ENCODE measurements at regions not wholly inside any gene's neighbourhood (a gene's known extent, or its start where the extent isn't known, plus 50 kb on each side); places are given as distances from the start of the nearest gene placed in this dataset.

DNA sequence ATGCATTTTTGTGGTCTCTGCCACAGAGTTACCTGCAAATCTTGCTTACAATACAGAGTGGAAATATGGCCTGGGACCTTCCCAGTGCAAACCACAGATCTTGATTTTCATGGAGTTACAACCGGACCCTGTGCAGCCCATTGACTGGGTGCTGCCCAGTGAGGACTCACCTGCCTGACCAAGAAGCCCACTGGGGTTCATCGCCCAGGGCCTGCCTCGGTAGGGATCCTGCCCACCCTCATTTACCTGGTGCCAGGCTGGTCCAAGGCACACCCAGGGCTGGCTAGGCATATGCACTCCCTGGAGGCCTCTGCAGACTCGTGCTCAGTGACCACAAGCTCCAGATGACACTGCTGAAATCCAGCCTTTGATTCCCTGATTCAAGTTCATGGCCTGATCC lies 572.7 kb downstream of the NPHP4 start:
- H3K9ac ChIP-seq (ENCODE audit: low read length), result no peak overlapping the region
- ChIA-PET POLR2A (no interaction called here), RAD21 (ENCODE audit: low non-redundant PET in 1 of 2, low total read pairs in 2 of 2, uncharacterized antibody in 2 of 2, unreplicated experiment in 2 of 2) (no interaction called here), CTCF (no interaction called here)
- H3K4me2 ChIP-seq (ENCODE audit: low read length), result no peak overlapping the region
- no peak overlapping the region for H2AFZ ChIP-seq (ENCODE audit: low read depth, low read length, poor library complexity, severe bottlenecking)
- ATAC-seq (no peak), DNase-seq (ENCODE audit: low read depth, low spot score) (no peak)
- no peaks in the 10 kb centered on the region for H3K9me2 ChIP-seq (ENCODE audit: insufficient read depth)
- no peak overlapping the region for H3K27ac ChIP-seq (ENCODE audit: low read depth, low read length)
- H3K9me3 ChIP-seq (ENCODE audit: control insufficient read depth in 1 of 2, insufficient read depth in 1 of 2, low read depth in 1 of 2, low read length in 2 of 2), result no peaks in the 10 kb centered on the region
- no peaks in the 10 kb centered on the region for H3K36me3 ChIP-seq (ENCODE audit: control insufficient read depth in 1 of 2, insufficient read depth in 2 of 2, low read length in 2 of 2)
- H3K79me2 ChIP-seq (ENCODE audit: insufficient read depth, low read length), result no peaks in the 10 kb centered on the region
- H4K20me1 ChIP-seq (ENCODE audit: insufficient read depth), result no peaks in the 10 kb centered on the region
- H3K4me1 ChIP-seq (ENCODE audit: control insufficient read depth in 1 of 2, insufficient read depth in 2 of 2, low read length in 2 of 2), result peaks cover 0 to 2% of the 10 kb centered on the region in 2 experiments; a peak in 1 of 4 replicates
- no peak overlapping the region for H3K4me3 ChIP-seq (replicated peaks in 1 of 2; ENCODE audit: low read depth in 1 of 2, low read length in 2 of 2)
- H3K27me3 ChIP-seq (ENCODE audit: insufficient read depth, low read length), result no peaks in the 10 kb centered on the region
- TF ChIP-seq, protein P1, sequence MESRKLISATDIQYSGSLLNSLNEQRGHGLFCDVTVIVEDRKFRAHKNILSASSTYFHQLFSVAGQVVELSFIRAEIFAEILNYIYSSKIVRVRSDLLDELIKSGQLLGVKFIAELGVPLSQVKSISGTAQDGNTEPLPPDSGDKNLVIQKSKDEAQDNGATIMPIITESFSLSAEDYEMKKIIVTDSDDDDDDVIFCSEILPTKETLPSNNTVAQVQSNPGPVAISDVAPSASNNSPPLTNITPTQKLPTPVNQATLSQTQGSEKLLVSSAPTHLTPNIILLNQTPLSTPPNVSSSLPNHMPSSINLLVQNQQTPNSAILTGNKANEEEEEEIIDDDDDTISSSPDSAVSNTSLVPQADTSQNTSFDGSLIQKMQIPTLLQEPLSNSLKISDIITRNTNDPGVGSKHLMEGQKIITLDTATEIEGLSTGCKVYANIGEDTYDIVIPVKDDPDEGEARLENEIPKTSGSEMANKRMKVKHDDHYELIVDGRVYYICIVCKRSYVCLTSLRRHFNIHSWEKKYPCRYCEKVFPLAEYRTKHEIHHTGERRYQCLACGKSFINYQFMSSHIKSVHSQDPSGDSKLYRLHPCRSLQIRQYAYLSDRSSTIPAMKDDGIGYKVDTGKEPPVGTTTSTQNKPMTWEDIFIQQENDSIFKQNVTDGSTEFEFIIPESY (IDR thresholded peaks at IDR 0.05; ENCODE audit: extremely low read depth, insufficient replicate concordance, low read length), result no peak
- TF ChIP-seq EZH2phosphoT487 (IDR thresholded peaks at IDR 0.05; ENCODE audit: borderline replicate concordance), result no peak
- TF ChIP-seq FOSL1 (IDR thresholded peaks at IDR 0.05; ENCODE audit: low read depth), result no peak
- no peak for TF ChIP-seq POLR2A (IDR thresholded peaks at IDR 0.05; ENCODE audit: borderline replicate concordance, extremely low read depth, insufficient read depth, insufficient read length)
- intact Hi-C loops (cut with micrococcal nuclease), result no loop called here
- BruUV-seq (replicated peaks), result no TSS peak

DNA sequence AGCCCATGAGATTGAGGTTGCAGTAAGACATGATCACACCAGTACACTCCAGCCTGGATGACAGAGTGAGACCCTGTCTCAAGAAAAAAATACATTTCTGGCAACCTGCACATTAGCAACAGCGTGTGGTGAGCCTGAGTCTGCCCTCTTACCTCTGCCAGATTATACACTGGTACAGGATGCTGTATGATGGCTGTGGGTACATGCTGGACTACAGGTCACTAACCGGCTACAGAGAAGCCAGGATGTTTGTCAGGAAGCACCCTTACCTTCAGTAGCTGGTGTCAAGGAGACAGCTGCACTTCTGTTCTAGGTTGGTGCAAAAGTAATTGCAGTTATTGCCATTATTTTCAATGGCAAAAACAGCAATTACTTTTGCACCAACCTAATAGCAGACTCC lies 575.7 kb downstream of the NPHP4 start:
- ATAC-seq (no peak), DNase-seq (ENCODE audit: low read depth, low spot score) (no peak)
- no TSS peak for BruUV-seq (replicated peaks)
- Histone ChIP-seq H3K9me3 (ENCODE audit: control insufficient read depth in 1 of 2, insufficient read depth in 1 of 2, low read depth in 1 of 2, low read length in 2 of 2) (no peaks in the 10 kb centered on the region), H3K36me3 (ENCODE audit: control insufficient read depth in 1 of 2, insufficient read depth in 2 of 2, low read length in 2 of 2) (no peaks in the 10 kb centered on the region), H3K4me3 (replicated peaks in 1 of 2; ENCODE audit: low read depth in 1 of 2, low read length in 2 of 2) (no peak overlapping the region), H3K27ac (ENCODE audit: low read depth, low read length) (no peak overlapping the region), H3K79me2 (ENCODE audit: insufficient read depth, low read length) (no peaks in the 10 kb centered on the region), H3K4me2 (ENCODE audit: low read length) (no peak overlapping the region), H3K27me3 (ENCODE audit: insufficient read depth, low read length) (no peaks in the 10 kb centered on the region), H2AFZ (ENCODE audit: low read depth, low read length, poor library complexity, severe bottlenecking) (no peak overlapping the region), H3K4me1 (ENCODE audit: control insufficient read depth in 1 of 2, insufficient read depth in 2 of 2, low read length in 2 of 2) (no peaks in the 10 kb centered on the region), H3K9me2 (ENCODE audit: insufficient read depth) (no peaks in the 10 kb centered on the region), H3K9ac (ENCODE audit: low read length) (no peak overlapping the region), H4K20me1 (ENCODE audit: insufficient read depth) (no peaks in the 10 kb centered on the region)
- ChIA-PET POLR2A (no interaction called here), RAD21 (ENCODE audit: low non-redundant PET in 1 of 2, low total read pairs in 2 of 2, uncharacterized antibody in 2 of 2, unreplicated experiment in 2 of 2) (no interaction called here), CTCF (no interaction called here)
- intact Hi-C loops (cut with micrococcal nuclease), result no loop called here
- TF ChIP-seq SP1 (IDR thresholded peaks at IDR 0.05; ENCODE audit: low read depth) (no peak), CBX3 (IDR thresholded peaks at IDR 0.05; ENCODE audit: low read depth) (no peak), POLR2AphosphoS5 (IDR thresholded peaks at IDR 0.05; ENCODE audit: low read depth, low read length) (no peak), SIN3A (IDR thresholded peaks at IDR 0.05; ENCODE audit: low read depth) (no peak), JUND (IDR thresholded peaks at IDR 0.05) (no peak)

All from HCT116 (cell line).